ENCODE measurements at regions not wholly inside any gene's neighbourhood (a gene's known extent, or its start where the extent isn't known, plus 50 kb on each side); places are given as distances from the start of the nearest gene placed in this dataset.

DNA sequence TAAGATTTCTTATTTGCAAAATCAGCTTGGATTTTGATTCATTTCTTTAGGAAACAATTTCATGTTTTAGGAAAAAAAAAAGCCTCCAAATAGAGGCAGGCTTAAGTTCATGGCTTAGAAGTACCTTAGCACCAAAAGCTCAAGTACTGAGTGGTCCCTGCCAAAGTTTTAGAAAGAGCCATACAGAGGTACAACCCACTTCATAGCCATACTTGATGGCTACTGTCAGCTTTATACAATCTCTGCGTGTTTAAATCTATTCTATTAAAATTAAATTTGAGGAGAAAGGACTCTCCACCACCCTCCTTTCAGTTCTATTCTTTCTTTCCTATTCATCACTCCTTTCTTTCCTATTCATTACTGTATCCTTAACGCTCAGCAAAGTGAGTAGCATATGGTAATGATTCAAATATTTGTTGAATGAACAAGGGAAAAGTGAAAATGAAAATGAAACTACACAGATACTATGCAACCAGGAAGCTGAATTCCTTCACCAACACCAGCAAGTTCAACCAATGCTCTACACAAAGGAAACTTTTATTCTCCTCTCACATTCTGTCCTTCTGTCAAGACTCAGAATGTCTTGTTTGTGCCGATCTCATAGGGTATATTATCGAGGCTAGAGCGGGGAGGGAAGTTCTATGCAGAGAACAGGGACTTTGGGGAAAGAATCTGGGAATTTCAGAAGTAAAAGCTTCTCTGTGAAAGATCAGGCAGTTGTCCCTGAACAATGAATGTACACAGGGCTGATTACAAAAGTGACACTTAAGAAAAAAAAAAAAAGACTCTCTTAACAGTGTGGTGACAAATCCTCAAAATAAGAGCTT lies 138.6 kb upstream of the SPEF2 start:
- DNase-seq (ENCODE audit: low spot score) = peak; percentile 34

GRCh38 chr5:35477911-35478310 lies 139.8 kb upstream of the SPEF2 start:
- no peak for DNase-seq (ENCODE audit: low spot score)

DNA sequence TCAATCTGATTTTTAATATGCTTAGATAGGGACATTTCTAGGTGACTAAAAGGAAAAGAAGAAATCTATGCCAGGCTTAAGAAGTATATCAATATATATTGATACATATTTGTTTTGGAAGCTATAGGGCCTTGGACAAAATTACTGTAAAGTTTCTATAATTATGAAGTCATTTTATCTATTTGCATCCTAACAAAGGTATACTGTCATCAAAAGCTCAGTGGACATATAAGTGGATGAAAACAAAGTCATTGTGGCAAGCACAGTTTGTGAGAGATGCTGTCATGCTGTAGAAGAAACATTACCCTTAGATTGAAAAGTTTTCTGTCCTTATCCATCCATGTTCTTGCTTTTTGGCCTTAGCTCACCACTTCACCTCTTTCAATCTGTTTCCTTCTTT lies 140.3 kb upstream of the SPEF2 start:
- DNase-seq (ENCODE audit: low spot score) = no peak

GRCh38 chr5:35476797-35477196 lies 140.9 kb upstream of the SPEF2 start:
- no peak for DNase-seq (ENCODE audit: low spot score)

DNA sequence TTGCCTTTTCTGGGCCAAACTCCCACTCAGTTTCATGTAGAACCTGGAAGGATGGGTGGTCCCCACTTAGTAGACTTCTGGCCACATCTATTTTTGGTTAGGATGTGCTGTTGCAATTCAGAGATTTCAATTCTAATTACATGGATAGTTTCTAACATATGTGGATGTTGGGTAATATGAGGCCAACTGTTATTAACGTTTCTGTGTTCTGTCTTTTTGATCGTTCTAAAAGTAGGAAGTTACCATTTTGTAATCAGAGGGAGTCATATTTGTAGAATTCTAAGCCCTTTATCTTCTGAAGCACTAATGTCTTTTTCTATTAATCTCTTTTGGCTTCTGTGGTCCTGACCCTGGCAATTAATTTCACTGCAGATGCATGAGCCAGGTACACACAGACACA lies 141.6 kb upstream of the SPEF2 start:
- DNase-seq (ENCODE audit: low spot score) = no peak

DNA sequence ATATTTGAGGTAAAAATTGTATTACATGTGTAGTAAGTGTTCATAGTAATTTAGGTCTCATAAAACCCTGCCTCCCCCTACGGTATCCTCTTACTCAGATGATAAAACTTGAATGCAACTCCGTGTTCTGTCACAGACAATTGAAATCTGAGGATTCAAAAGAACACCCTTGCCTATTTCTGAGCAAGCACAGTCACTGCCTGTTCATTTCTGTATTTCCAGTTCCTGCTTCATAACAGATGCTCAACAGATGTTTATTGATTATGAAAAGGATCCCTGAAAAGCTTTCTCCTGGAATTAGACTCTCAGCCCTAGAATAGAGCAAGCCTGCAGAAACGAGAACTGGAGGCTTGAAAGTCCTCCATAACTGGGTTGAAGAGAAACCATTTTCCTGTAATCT lies 144.1 kb upstream of the SPEF2 start:
- DNase-seq (ENCODE audit: low spot score) = no peak

- DNase-seq (ENCODE audit: low spot score) = no peak
Measured at GRCh38 chr5:35470866-35471265, 146.8 kb upstream of the SPEF2 start.

GRCh38 chr5:35468811-35469210 lies 148.9 kb upstream of the SPEF2 start:
- no peak for DNase-seq (ENCODE audit: low spot score)

GRCh38 chr5:35466746-35467145 lies 150.9 kb upstream of the SPEF2 start:
- DNase-seq (ENCODE audit: low spot score) = no peak

- no peak for DNase-seq (ENCODE audit: low spot score)
Measured at GRCh38 chr5:35464757-35465156, 152.9 kb upstream of the SPEF2 start.

DNA sequence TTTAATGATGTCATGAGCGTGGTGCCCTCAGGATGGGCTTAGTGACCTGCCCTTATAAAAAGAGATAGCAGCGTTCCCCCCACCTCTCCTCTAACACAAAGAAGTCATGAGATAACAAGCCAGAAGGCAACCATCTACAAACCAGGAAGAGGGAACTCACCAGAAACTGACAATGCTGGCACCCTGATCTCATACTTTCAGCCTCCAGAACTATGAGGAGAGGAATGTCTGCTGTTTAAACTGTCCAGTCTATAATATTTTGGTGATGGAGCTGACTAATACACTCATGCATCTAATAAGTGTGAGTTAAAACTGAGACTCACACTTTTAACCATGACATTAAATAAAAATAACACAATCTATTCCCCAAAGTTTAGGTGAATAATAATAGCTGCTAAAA lies 156.1 kb upstream of the SPEF2 start:
- DNase-seq (ENCODE audit: low spot score) = no peak

GRCh38 chr5:35458824-35459207 lies 158.8 kb upstream of the SPEF2 start:
- no peak for DNase-seq (ENCODE audit: low spot score)

GRCh38 chr5:35457912-35458823 lies 159.5 kb upstream of the SPEF2 start:
- no peak for DNase-seq (ENCODE audit: low spot score)

DNA sequence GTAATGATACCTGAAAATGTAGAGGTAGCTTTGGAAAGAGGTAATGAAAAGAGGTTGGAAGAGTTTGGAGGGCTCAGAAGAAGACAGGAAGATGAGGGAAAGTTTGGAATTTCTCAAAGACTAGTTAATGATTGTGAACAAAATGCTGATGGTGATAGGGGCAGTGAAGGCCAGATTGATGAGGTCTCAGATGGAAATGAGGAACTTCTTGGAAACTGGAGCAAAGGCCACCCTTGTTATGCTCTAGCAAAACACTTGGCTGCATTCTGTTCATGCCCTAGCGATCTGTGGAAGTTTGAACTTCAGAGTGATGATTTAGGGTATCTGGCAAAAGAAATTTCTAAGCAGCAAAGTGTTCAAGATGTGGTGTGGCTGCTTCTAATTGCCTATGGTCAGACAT lies 161.2 kb upstream of the SPEF2 start:
- DNase-seq (ENCODE audit: low spot score) = no peak

GRCh38 chr5:35454011-35454525 lies 163.6 kb upstream of the SPEF2 start:
- DNase-seq (ENCODE audit: low spot score) = no peak

- DNase-seq (ENCODE audit: low spot score) = no peak
Measured at GRCh38 chr5:35443803-35444595, 173.7 kb upstream of the SPEF2 start.

- no peak for DNase-seq (ENCODE audit: low spot score)
Measured at GRCh38 chr5:35442885-35443639, 174.6 kb upstream of the SPEF2 start.

- DNase-seq (ENCODE audit: low spot score) = no peak
Measured at GRCh38 chr5:35440409-35440808, 177.3 kb upstream of the SPEF2 start.

DNA sequence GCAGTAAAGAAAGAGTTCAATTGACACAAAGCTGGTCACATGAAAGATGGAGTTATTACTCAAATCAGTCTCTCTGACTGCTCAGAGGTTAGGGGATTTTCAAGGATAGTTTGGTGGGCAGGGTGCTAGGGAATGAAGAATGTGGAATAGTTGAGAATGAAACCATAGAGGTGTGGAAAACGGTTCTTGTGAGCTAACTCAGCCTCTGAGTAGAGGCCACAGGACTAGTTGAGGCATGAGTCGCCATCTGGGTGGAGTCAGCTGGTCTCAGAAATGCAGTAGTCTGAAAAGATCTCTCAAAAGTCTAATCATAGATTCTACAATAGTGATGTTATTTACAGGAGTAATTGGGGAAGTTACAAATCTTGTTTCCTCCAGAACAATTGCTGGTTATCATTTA lies 178.9 kb upstream of the SPEF2 start:
- no peak for DNase-seq (ENCODE audit: low spot score)

- DNase-seq (ENCODE audit: low spot score) = no peak
Measured at GRCh38 chr5:35438288-35438687, 179.4 kb upstream of the SPEF2 start.

DNA sequence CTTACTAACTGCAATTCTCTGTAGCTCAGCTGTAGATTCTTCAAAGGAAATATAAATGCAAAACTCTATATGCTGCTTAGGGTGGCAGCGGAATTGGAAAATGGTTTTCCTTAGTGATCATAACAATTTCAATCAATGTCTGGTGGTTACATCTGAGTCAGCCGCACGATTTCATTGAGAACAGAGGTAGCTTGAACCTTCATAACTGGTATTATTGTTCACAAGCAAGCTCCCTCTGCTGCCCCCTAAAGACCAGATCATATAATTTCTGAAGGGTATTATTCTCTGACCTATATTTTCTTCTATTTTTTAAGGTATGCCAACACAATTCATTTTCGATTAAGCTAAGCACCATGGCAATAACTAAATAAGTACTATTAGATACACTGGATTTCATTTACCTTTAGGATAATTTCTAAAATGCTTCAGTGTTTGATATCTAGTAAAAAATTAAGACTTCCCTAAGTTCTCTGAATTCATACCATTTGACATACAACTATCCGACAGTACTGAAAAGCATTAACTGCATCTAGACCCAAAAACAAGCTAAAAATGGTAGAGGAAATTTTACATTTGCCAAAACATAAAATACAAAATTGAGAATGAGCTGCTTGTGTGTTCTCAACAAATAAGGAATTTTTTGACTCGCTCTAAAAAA lies 181.1 kb upstream of the SPEF2 start:
- peak; percentile 5 for DNase-seq (ENCODE audit: low spot score)

All from CD4-positive, alpha-beta T cell treated with Interleukin-2 at 100 ng/mL for 4 hours (primary cell).